IPS-18c (cell line): ENCODE measurements at regions not wholly inside any gene's neighbourhood (a gene's known extent, or its start where the extent isn't known, plus 50 kb on each side); places are given as distances from the start of the nearest gene placed in this dataset.

Experiments
- H3K4me3 ChIP-seq: 2 replicates; pipeline ENCODE4 v1.7.0; 2013; ENCODE audit warnings: low read depth, mild to moderate bottlenecking, low read length, moderate library complexity; ENCODE audit not compliant: insufficient read depth
- H3K9me3 ChIP-seq: one replicate; pipeline ENCODE4 v1.6.1; 2013; ENCODE audit warnings: mild to moderate bottlenecking, low read length, moderate library complexity; ENCODE audit not compliant: control insufficient read depth, insufficient read depth

GRCh38 chr18:64449434-64449833 is 300.5 kb upstream of the LINC00305 start:
- Histone ChIP-seq H3K4me3 (no peak overlapping the region), H3K9me3 (no peaks in the 10 kb centered on the region)

DNA sequence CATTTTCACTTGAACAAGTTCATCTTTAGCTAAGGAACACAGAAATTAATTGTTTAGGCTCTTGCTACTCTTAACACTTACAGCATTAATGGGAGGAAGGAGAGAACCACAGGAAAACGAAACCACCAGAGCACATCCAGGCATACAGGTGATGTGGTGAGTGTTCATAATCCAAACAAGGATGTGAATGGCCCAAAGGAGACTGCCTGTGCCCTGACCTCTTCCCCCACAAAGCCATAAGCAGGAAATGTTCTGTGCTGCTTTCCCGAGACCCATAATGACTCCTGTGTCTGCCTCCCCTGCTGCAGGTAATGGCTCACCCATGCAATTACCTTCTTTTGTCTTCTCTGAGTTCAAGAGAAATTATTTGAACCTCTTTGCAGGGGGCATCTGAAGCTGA is 295.9 kb upstream of the LINC00305 start:
- no peaks in the 10 kb centered on the region for H3K9me3 ChIP-seq
- no peak overlapping the region for H3K4me3 ChIP-seq

GRCh38 chr18:64438178-64438577 is 289.3 kb upstream of the LINC00305 start:
- no peaks in the 10 kb centered on the region for H3K9me3 ChIP-seq

GRCh38 chr18:64436111-64436510 is 287.2 kb upstream of the LINC00305 start:
- no peaks in the 10 kb centered on the region for H3K9me3 ChIP-seq
- H3K4me3 ChIP-seq: no peak overlapping the region

More at GRCh38 chr18:64438178-64438577, 289.3 kb upstream of the LINC00305 start:
- H3K4me3 ChIP-seq: no peak overlapping the region

GRCh38 chr18:64419156-64419555 is 270.3 kb upstream of the LINC00305 start:
- Histone ChIP-seq H3K4me3 (no peak overlapping the region), H3K9me3 (peaks cover 2% of the 10 kb centered on the region)

DNA sequence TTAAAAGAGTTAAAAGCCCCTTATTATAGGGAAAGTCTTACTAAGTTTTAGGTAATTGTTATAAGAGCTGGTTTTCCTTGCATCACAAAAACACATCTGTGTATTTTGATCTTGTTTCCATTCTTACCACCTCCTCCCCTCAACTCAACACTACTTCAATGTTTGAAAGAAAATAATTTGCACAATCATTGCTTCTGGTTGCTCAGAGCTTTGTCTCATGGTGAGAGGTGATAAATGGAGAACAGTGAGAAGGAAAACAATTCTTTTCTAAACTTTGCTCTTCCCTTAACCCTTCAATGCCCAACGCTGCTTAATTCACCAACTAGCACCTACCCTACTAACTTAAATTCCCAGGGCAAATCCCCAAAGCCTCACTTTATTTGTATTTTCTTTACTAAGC is 268.1 kb upstream of the LINC00305 start:
- no peaks in the 10 kb centered on the region for H3K9me3 ChIP-seq
- no peak overlapping the region for H3K4me3 ChIP-seq

- Histone ChIP-seq H3K4me3 (no peak overlapping the region), H3K9me3 (no peaks in the 10 kb centered on the region)
These were observed 266.3 kb upstream of the LINC00305 start for GRCh38 chr18:64415218-64415617.

GRCh38 chr18:64410685-64411084 is 261.8 kb upstream of the LINC00305 start:
- no peaks in the 10 kb centered on the region for H3K9me3 ChIP-seq

DNA sequence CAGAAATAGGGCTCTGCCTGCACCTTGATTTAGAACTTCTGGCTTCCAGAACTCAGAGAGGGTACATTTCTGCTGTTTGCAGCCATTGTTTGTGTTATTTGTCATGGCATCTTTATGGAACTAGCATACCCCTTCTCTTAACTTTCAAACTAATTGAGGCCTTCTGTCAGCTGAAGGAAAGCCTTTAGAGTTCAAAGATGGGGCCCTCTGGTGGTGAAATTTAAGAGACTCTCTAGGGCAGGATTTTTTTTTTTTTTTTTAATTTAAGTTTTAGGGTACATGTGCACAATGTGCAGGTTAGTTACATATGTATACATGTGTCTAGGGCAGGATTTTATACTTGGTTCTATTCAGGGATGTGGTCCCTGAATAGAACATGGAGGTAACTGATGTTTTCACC is 260.6 kb upstream of the LINC00305 start:
- Histone ChIP-seq H3K9me3 (no peaks in the 10 kb centered on the region), H3K4me3 (no peak overlapping the region)

More at GRCh38 chr18:64410685-64411084, 261.8 kb upstream of the LINC00305 start:
- no peak overlapping the region for H3K4me3 ChIP-seq

- Histone ChIP-seq H3K9me3 (no peaks in the 10 kb centered on the region), H3K4me3 (no peak overlapping the region)
These were observed 258.7 kb upstream of the LINC00305 start for GRCh38 chr18:64407606-64408005.

DNA sequence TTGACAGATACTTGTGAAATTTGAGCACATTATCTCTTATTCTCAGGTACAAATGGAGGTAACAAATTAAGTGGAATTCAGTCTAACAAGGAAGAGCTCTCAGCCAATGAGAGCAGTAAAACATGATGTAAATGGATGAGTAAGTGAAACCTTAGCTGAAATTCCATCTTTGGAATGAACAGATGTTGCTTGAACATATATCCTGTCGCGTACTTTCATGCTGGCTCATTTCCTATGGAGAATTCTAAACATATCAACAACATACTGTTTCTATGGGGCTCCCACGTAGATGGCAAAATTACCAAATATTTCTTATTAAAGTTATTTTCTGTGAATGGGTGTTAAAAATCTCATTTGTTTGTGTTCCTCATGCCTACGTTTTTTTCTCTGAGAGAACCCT is 256.3 kb upstream of the LINC00305 start:
- Histone ChIP-seq H3K4me3 (no peak overlapping the region), H3K9me3 (no peaks in the 10 kb centered on the region)

DNA sequence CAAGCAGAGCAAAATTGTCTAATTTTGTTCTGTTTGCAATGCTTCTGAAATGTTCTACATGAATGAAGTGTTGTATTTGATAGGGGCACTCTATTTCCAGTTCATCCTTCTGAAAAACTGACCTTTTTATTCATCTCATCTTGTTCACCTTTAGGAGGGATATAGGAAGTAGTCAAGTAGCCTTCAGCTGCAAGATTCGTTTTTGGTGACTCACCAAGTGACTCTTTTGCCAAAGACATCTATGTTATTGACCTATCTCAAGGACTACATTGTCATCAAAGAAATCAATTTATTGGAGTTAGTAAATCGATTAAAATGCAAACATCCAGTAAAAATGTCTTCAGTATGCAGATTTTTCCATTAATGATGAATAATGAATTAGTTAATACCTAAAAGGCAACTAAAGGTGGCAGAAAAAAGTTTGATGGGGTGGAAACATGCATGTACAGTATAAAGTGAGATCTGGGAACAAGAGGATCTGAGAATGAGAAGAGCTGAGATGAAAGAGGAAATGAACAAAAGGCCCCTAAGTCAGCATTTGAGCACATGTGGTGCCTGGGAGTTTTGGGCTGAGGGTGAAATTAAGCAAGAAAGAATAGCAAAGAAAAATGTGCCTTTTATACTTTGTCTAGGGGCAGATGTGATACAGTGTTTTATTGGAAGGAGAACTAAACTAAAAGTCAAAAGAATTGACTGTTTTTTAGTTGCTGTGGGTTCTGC is 255.1 kb upstream of the LINC00305 start:
- no peaks in the 10 kb centered on the region for H3K9me3 ChIP-seq
- H3K4me3 ChIP-seq: no peak overlapping the region

DNA sequence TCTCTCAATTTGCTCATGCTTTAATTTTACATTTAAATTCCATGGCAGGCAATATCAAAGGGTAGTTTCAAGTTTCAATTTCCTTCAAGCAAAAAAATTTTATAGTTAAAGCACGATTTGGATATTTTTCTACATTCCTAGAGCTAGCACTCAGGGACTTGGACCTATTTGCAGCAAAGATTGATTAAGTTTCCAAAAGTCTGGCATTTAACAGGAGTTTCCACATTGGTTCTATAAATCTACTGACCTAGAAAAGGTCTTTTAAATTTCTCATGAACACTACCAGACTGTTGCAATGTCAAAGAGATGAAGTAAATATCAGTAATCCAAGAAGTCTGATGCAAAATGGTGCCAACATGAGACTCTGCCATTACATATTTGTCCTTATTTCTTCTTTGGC is 253.7 kb upstream of the LINC00305 start:
- Histone ChIP-seq H3K4me3 (no peak overlapping the region), H3K9me3 (no peaks in the 10 kb centered on the region)

DNA sequence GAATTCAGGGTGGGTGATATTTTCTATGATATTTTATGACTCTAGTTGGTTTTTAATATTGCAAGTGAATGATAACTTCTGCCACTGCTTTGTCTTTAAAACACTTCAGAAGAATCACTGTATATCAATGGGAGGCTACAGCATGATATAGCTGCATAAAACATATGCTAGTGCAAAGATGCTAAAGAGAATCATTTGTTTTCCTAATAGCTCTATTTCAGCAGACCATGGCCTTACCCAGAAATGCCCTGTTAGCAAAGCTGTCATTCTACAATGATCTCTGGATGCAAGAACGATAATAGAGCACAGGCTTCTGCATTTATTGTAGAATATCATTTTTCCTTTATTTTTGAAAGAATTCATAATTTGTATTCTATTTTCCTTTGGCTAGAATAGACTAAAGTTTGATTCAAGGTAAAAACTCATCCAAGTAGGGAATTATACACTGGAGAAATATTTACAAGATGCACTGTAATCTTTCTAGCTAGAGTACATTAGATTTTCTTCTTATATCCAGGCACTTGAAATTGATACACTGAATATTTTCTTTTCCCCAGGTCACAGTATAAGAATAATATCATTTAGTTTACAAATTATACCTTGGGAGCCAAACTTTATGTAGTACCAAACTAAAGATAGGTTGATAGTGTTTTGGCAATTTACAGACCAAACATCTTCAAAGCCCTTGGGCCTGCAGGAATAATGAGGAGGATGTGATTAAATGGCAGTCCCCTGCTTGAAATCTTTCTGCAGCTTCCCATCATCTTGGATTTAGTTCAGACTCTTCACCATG is 252.6 kb upstream of the LINC00305 start:
- no peak overlapping the region for H3K4me3 ChIP-seq
- H3K9me3 ChIP-seq: no peaks in the 10 kb centered on the region

GRCh38 chr18:64399566-64399965 is 250.7 kb upstream of the LINC00305 start:
- Histone ChIP-seq H3K9me3 (no peaks in the 10 kb centered on the region), H3K4me3 (no peak overlapping the region)

DNA sequence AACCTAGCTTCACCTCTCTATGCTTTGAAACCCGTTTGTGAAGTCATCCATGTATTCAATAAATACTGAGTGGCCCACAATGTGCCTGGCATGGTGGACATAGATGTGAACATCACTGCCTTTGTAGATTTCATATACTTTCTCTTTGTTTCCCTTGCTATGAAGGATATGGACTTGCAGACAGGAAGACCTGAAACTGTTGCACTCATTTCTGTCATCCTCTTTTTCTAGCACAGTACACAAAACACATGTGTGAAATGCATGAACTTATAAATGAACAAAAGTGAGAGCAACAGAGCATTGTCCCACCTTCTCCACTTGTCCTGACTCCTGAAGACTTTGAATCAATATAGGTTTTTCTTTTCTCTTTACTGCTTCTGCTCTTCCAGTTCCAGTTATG is 249.4 kb upstream of the LINC00305 start:
- Histone ChIP-seq H3K9me3 (no peaks in the 10 kb centered on the region), H3K4me3 (no peak overlapping the region)

DNA sequence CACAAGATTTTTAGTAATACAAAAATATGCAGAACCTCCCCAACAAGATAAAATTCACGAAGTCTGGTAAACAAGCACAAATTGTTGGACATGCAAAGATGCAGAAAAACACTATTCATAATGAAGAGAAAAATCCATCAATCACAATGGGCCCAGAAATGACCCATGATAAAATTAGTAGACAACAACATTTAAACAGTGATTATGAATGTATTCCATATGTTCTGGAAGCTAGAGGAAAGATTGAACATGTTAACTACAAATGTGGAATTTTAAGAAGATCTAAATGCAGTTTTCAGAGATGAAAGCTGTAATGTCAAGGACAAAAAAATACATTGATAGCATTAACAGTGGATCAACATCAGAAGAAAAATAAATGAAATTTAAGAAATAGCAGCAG is 243.3 kb upstream of the LINC00305 start:
- Histone ChIP-seq H3K4me3 (no peak overlapping the region), H3K9me3 (no peaks in the 10 kb centered on the region)

DNA sequence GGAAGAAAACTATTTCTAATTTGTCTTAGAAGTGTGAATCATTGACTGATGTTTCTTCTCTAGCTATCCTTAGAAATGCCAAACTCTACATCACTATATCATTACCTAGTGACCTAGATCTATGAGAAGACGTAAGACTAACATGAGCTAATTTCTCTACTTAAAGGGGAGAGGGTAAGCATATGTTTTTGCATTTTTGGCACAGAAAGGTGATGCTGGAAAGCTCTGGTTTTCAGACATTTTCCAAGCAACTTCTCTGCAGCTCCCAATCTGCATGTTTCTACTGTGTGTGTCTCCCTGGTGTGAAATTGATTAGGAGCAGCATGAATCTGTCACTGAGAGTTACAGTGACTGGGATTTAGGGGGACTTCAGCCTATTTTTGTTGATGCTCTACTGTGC is 235.2 kb upstream of the LINC00305 start:
- H3K9me3 ChIP-seq: no peaks in the 10 kb centered on the region
- H3K4me3 ChIP-seq: no peak overlapping the region
